ENCODE measurements at regions not wholly inside any gene's neighbourhood (a gene's known extent, or its start where the extent isn't known, plus 50 kb on each side); places are given as distances from the start of the nearest gene placed in this dataset.

- no peak for DNase-seq (ENCODE audit: extremely low spot score)
- TF ChIP-seq CTBP1 (IDR thresholded peaks at IDR 0.05; ENCODE audit: borderline replicate concordance), result no peak
- TF ChIP-seq PKNOX1 (IDR thresholded peaks at IDR 0.05), result no peak
- TF ChIP-seq FOXM1 (IDR thresholded peaks at IDR 0.05; ENCODE audit: borderline replicate concordance), result no peak
- TF ChIP-seq SUZ12 (IDR thresholded peaks at IDR 0.05), result no peak
- TF ChIP-seq LEF1 (IDR thresholded peaks at IDR 0.05; ENCODE audit: borderline replicate concordance), result no peak
- no peak for TF ChIP-seq FOXK2 (IDR thresholded peaks at IDR 0.05)
- ChIA-PET POLR2A (no interaction called here), CTCF (no interaction called here)
Observed at GRCh38 chr3:30102356-30102755, 504.0 kb upstream of the TGFBR2 start.

GRCh38 chr3:30103186-30103585, 503.2 kb upstream of the TGFBR2 start:
- DNase-seq (ENCODE audit: extremely low spot score), result no peak
- POLR2A ChIA-PET, result no interaction called here
- CTCF ChIA-PET, result no interaction called here
- TF ChIP-seq PKNOX1 (IDR thresholded peaks at IDR 0.05) (no peak), FOXM1 (IDR thresholded peaks at IDR 0.05; ENCODE audit: borderline replicate concordance) (no peak), SP1 (IDR thresholded peaks at IDR 0.05) (no peak), ELF4 (IDR thresholded peaks at IDR 0.05) (no peak), FOXA1 (IDR thresholded peaks at IDR 0.05) (no peak), NFRKB (IDR thresholded peaks at IDR 0.05) (no peak), FOXK2 (IDR thresholded peaks at IDR 0.05) (no peak), ZNF384 (IDR thresholded peaks at IDR 0.05) (no peak)

- no peak for DNase-seq (ENCODE audit: extremely low spot score)
- ChIA-PET POLR2A (no interaction called here), CTCF (no interaction called here)
- no peak for TF ChIP-seq ELF4 (IDR thresholded peaks at IDR 0.05)
- TF ChIP-seq FOXM1 (IDR thresholded peaks at IDR 0.05; ENCODE audit: borderline replicate concordance), result no peak
- TF ChIP-seq TARDBP (IDR thresholded peaks at IDR 0.05), result no peak
- TF ChIP-seq ZNF384 (IDR thresholded peaks at IDR 0.05), result no peak
- no peak for TF ChIP-seq ARNT (IDR thresholded peaks at IDR 0.05)
- no peak for TF ChIP-seq NFRKB (IDR thresholded peaks at IDR 0.05)
- TF ChIP-seq SUZ12 (IDR thresholded peaks at IDR 0.05), result no peak
Observed at GRCh38 chr3:30107531-30107930, 498.9 kb upstream of the TGFBR2 start.

GRCh38 chr3:30112411-30112810, 494.0 kb upstream of the TGFBR2 start:
- TF ChIP-seq ELF4 (IDR thresholded peaks at IDR 0.05) (no peak), PKNOX1 (IDR thresholded peaks at IDR 0.05) (no peak), NFRKB (IDR thresholded peaks at IDR 0.05) (no peak), SUZ12 (IDR thresholded peaks at IDR 0.05) (no peak), BHLHE40 (IDR thresholded peaks at IDR 0.05; ENCODE audit: borderline replicate concordance) (no peak)
- CTCF ChIA-PET, result no interaction called here
- POLR2A ChIA-PET, result no interaction called here
- DNase-seq (ENCODE audit: extremely low spot score), result no peak

GRCh38 chr3:30112902-30113484, 493.4 kb upstream of the TGFBR2 start:
- DNase-seq (ENCODE audit: extremely low spot score), result no peak
- CTCF ChIA-PET, result interaction anchor here (0.8 kb wide), 1 partner anchor 61 kb away, joined by 3 read pairs; no protein-coding TSS in a partner anchor
- no peak for TF ChIP-seq L3MBTL2 (conservative IDR thresholded peaks at IDR 0.05)
- no peak for TF ChIP-seq HDGF (IDR thresholded peaks at IDR 0.05; ENCODE audit: borderline replicate concordance)
- TF ChIP-seq BHLHE40 (IDR thresholded peaks at IDR 0.05; ENCODE audit: borderline replicate concordance), result no peak
- POLR2A ChIA-PET, result no interaction called here

- no peak for DNase-seq (ENCODE audit: extremely low spot score)
- no peak for TF ChIP-seq TARDBP (IDR thresholded peaks at IDR 0.05)
- TF ChIP-seq LEF1 (IDR thresholded peaks at IDR 0.05; ENCODE audit: borderline replicate concordance), result no peak
- no peak for TF ChIP-seq ARNT (IDR thresholded peaks at IDR 0.05)
- TF ChIP-seq ELF4 (IDR thresholded peaks at IDR 0.05), result no peak
- TF ChIP-seq HDGF (IDR thresholded peaks at IDR 0.05; ENCODE audit: borderline replicate concordance), result no peak
- no peak for TF ChIP-seq FOXM1 (IDR thresholded peaks at IDR 0.05; ENCODE audit: borderline replicate concordance)
- CTCF ChIA-PET, result interaction anchor here (0.8 kb wide), 1 partner anchor 60 kb away, joined by 3 read pairs; no protein-coding TSS in a partner anchor
- POLR2A ChIA-PET, result no interaction called here
Observed at GRCh38 chr3:30113906-30114305, 492.5 kb upstream of the TGFBR2 start.

GRCh38 chr3:30114918-30115317, 491.5 kb upstream of the TGFBR2 start:
- TF ChIP-seq NFRKB (IDR thresholded peaks at IDR 0.05) (no peak), FOXM1 (IDR thresholded peaks at IDR 0.05; ENCODE audit: borderline replicate concordance) (no peak), L3MBTL2 (conservative IDR thresholded peaks at IDR 0.05) (no peak), SP1 (IDR thresholded peaks at IDR 0.05) (no peak)
- POLR2A ChIA-PET, result no interaction called here
- no peak for DNase-seq (ENCODE audit: extremely low spot score)
- CTCF ChIA-PET, result interaction anchor here (1.3 kb wide), 1 partner anchor 84 kb away, joined by 5 read pairs; no protein-coding TSS in a partner anchor

- POLR2A ChIA-PET, result no interaction called here
- CTCF ChIA-PET, result no interaction called here
- TF ChIP-seq HDGF (IDR thresholded peaks at IDR 0.05; ENCODE audit: borderline replicate concordance) (no peak), FOXM1 (IDR thresholded peaks at IDR 0.05; ENCODE audit: borderline replicate concordance) (no peak)
- DNase-seq (ENCODE audit: extremely low spot score), result no peak
Observed at GRCh38 chr3:30122359-30122758, 484.0 kb upstream of the TGFBR2 start.

Measured in HEK293T (cell line).